A549 (cell line): ENCODE measurements at regions not wholly inside any gene's neighbourhood (a gene's known extent, or its start where the extent isn't known, plus 50 kb on each side); places are given as distances from the start of the nearest gene placed in this dataset.

Experiments used
- ATAC-seq, 2 experiments: fragments of 200-7000 bp in 1 of 2; fragments of >200 bp in 1 of 2; cut with Nextera tagmentation in 1 of 2; cut with Tn5 transposase in 1 of 2; 3 replicates each; pipeline versions ENCODE4 v1.8.0 to v1.9.1; 2018 to 2020; ENCODE audit warnings: mild to moderate bottlenecking in 1 of 2, moderate library complexity in 1 of 2
- CTCF ChIA-PET: fragments of 300-600 bp; sonication (Branson Sonifier 250); formaldehyde crosslinking; extraction: SDS; loops from one replicate; lab custom pipeline; 2021; ENCODE audit warnings: antibody characterized with exemption, inconsistent platforms; lab: Yijun Ruan, JAX
- POLR2A ChIA-PET: fragments of 350-600 bp; formaldehyde crosslinking; extraction: SDS; loops from one replicate; lab custom pipeline; 2021; ENCODE audit warnings: antibody characterized with exemption, inconsistent platforms; lab: Yijun Ruan, JAX
- DNase-seq, 2 experiments: peaks; one replicate each; pipeline versions ENCODE4 v3.0.0 to v3.0.0-alpha.2; 2011 to 2016; ENCODE audit warnings: low read depth in 1 of 2, low spot score in 1 of 2
- FAIRE-seq: peaks from 2 replicates; lab custom pipeline; 2011; peaks lifted over from hg19 to GRCh38; lab: Jason Lieb, UNC
- H3K27ac ChIP-seq, 2 experiments: fragments of >200 bp; sonication (Bioruptor Twin); formaldehyde crosslinking; 3 replicates each; pipeline ENCODE4 v1.5.1; 2016 to 2017
- H3K4me1 ChIP-seq: fragments of >200 bp; sonication (Bioruptor Twin); formaldehyde crosslinking; 3 replicates; pipeline ENCODE4 v1.6.1; 2016
- H3K4me2 ChIP-seq: fragments of >200 bp; sonication (Bioruptor Twin); formaldehyde crosslinking; 3 replicates; pipeline ENCODE4 v1.6.1; 2016
- H3K4me3 ChIP-seq: fragments of >200 bp; sonication (Bioruptor Twin); formaldehyde crosslinking; 3 replicates; pipeline ENCODE4 v1.5.1; 2016
- H3K9me3 ChIP-seq: fragments of >200 bp; sonication (Bioruptor Twin); formaldehyde crosslinking; 3 replicates; pipeline ENCODE4 v1.6.1; 2016
- BCL3 ChIP-seq: fragments of >200 bp; sonication (Bioruptor Twin); formaldehyde crosslinking; IDR thresholded peaks from 3 replicates; pipeline ENCODE4 v1.6.1; 2016
- CBX2 ChIP-seq: fragments of 200-600 bp; sonication (generic); IDR thresholded peaks from 2 replicates; pipeline ENCODE4 v1.6.1; 2016; ENCODE audit warnings: low read depth, mild to moderate bottlenecking, borderline replicate concordance
- CBX8 ChIP-seq: fragments of 200-600 bp; sonication (generic); IDR thresholded peaks from 2 replicates; pipeline ENCODE4 v1.6.1; 2016
- CHD4 ChIP-seq: fragments of 200-600 bp; sonication (generic); IDR thresholded peaks from 2 replicates; pipeline ENCODE4 v1.6.1; 2016; ENCODE audit warnings: antibody characterized with exemption, mild to moderate bottlenecking, borderline replicate concordance
- EHF ChIP-seq: fragments of 250-450 bp; sonication (Bioruptor Pico); IDR thresholded peaks from 2 replicates; pipeline ENCODE4 v1.5.0; 2020; ENCODE audit warnings: mild to moderate bottlenecking
- EHMT2 ChIP-seq: fragments of 200-600 bp; sonication (generic); IDR thresholded peaks from 2 replicates; pipeline ENCODE4 v1.6.1; 2016; ENCODE audit warnings: antibody characterized with exemption, low read depth, mild to moderate bottlenecking, moderate library complexity
- FOSL2 ChIP-seq, 2 experiments: fragments of 450-650 bp in 1 of 2; fragments of >200 bp in 1 of 2; sonication (Bioruptor Twin) in 1 of 2; formaldehyde crosslinking; IDR thresholded peaks; 2 replicates each; pipeline versions ENCODE4 v1.5.0 to v1.6.1; 2016 to 2020; ENCODE audit warnings: mild to moderate bottlenecking in 1 of 2, moderate library complexity in 1 of 2
- HMGXB4 ChIP-seq: fragments of 250-450 bp; sonication (Bioruptor Pico); IDR thresholded peaks from 2 replicates; pipeline ENCODE4 v1.5.0; 2021; ENCODE audit warnings: mild to moderate bottlenecking, moderate library complexity, borderline replicate concordance
- JUN ChIP-seq, 2 experiments: fragments of >200 bp; sonication (Bioruptor Twin); formaldehyde crosslinking; IDR thresholded peaks; 2 replicates in 1 of 2; 3 replicates in 1 of 2; pipeline ENCODE4 v1.6.1; 2016 to 2017
- MAX ChIP-seq: IDR thresholded peaks from 2 replicates; pipeline ENCODE4 v1.6.1; 2012
- NR3C1 ChIP-seq: fragments of >200 bp; sonication (Bioruptor Twin); formaldehyde crosslinking; IDR thresholded peaks from 3 replicates; pipeline ENCODE4 v1.6.1; 2017
- PBX3 ChIP-seq: IDR thresholded peaks from 2 replicates; pipeline ENCODE4 v1.6.1; 2012
- PHF8 ChIP-seq: fragments of 200-600 bp; sonication (generic); IDR thresholded peaks from 2 replicates; pipeline ENCODE4 v1.6.1; 2016; ENCODE audit warnings: low read depth, mild to moderate bottlenecking, antibody characterized with exemption, moderate library complexity, borderline replicate concordance
- POLR2AphosphoS2 ChIP-seq: conservative IDR thresholded peaks from 2 replicates; pipeline ENCODE4 v1.6.1; 2012; ENCODE audit warnings: low read length, improper control_type of control experiment, inconsistent platforms
- RAD21 ChIP-seq, 2 experiments: fragments of >200 bp in 1 of 2; sonication (Bioruptor Twin) in 1 of 2; formaldehyde crosslinking in 1 of 2; IDR thresholded peaks in 1 of 2; conservative IDR thresholded peaks in 1 of 2; 2 replicates in 1 of 2; 3 replicates in 1 of 2; pipeline ENCODE4 v1.6.1; 2012 to 2018; ENCODE audit warnings: inconsistent platforms in 1 of 2
- RFX5 ChIP-seq: fragments of 450-650 bp; IDR thresholded peaks from 2 replicates; pipeline ENCODE4 v1.7.1; 2014; ENCODE audit warnings: antibody characterized with exemption, mild to moderate bottlenecking, moderate library complexity
- RNF2 ChIP-seq: fragments of 200-600 bp; sonication (generic); IDR thresholded peaks from 2 replicates; pipeline ENCODE4 v1.6.1; 2016; ENCODE audit warnings: low read depth, mild to moderate bottlenecking, antibody characterized with exemption, moderate library complexity, borderline replicate concordance
- SREBF2 ChIP-seq: fragments of 450-650 bp; IDR thresholded peaks from 2 replicates; pipeline ENCODE4 v1.6.1; 2014; ENCODE audit warnings: mild to moderate bottlenecking, moderate library complexity
- TFCP2L1 ChIP-seq: fragments of 250-450 bp; sonication (Bioruptor Pico); IDR thresholded peaks from 2 replicates; pipeline ENCODE4 v1.5.0; 2021; ENCODE audit warnings: mild to moderate bottlenecking
- USF2 ChIP-seq: fragments of 450-650 bp; IDR thresholded peaks from 2 replicates; pipeline ENCODE4 v1.6.1; 2014; ENCODE audit warnings: antibody characterized with exemption
- ZC3H11A ChIP-seq: fragments of 450-650 bp; IDR thresholded peaks from 2 replicates; pipeline ENCODE4 v1.6.1; 2014; ENCODE audit warnings: antibody characterized with exemption, mild to moderate bottlenecking
- ZFP36 ChIP-seq: fragments of 450-650 bp; IDR thresholded peaks from 2 replicates; pipeline ENCODE4 v1.6.1; 2014; ENCODE audit warnings: borderline replicate concordance; ENCODE audit not compliant: partially characterized antibody
- ZNF302 ChIP-seq: fragments of 250-450 bp; sonication (Bioruptor Pico); IDR thresholded peaks from 2 replicates; pipeline ENCODE4 v1.9.0; 2021; ENCODE audit warnings: inconsistent platforms, mild to moderate bottlenecking, moderate library complexity
- WGBS: methylation state at CpG from one replicate; pipeline ENCODE4 v1.1.6; 2017; ENCODE audit errors: missing lambda C conversion rate; 5-methylcytosine and 5-hydroxymethylcytosine counted together

GRCh38 chr4:42344309-42344708, 53.0 kb upstream of the SHISA3 start:
- WGBS: 36% methylated on average over 5 of the region's 8 CpGs
- POLR2A ChIA-PET: no interaction called here
- ATAC-seq (no peak), FAIRE-seq (no peak), DNase-seq (no peak)
- CTCF ChIA-PET: no interaction called here
- TF ChIP-seq RAD21 (conservative IDR thresholded peaks at IDR 0.05 in 1 of 2, IDR thresholded peaks at IDR 0.05 in 1 of 2): no peak
- no peak for TF ChIP-seq NR3C1
- TF ChIP-seq CBX2: no peak
- no peak for TF ChIP-seq EHMT2
- TF ChIP-seq HMGXB4: no peak
- TF ChIP-seq TFCP2L1 (CRISPR knock-in tag): no peak
- TF ChIP-seq RNF2: no peak
- no peak for TF ChIP-seq CHD4
- TF ChIP-seq FOSL2 (IDR thresholded peaks at IDR 0.05): no peak
- TF ChIP-seq FOSL2 (CRISPR knock-in tag; IDR thresholded peaks at IDR 0.05): no peak
- no peak for TF ChIP-seq BCL3
- no peak for TF ChIP-seq POLR2AphosphoS2
- TF ChIP-seq ZC3H11A: no peak
- TF ChIP-seq PBX3: no peak
- TF ChIP-seq MAX: no peak
- TF ChIP-seq JUN (IDR thresholded peaks at IDR 0.05): no peak
- no peak for TF ChIP-seq USF2
- TF ChIP-seq ZNF302 (CRISPR knock-in tag): no peak
- no peak overlapping the region for H3K4me3 ChIP-seq
- H3K4me1 ChIP-seq: no peaks in the 10 kb centered on the region
- H3K4me2 ChIP-seq: no peak overlapping the region
- H3K9me3 ChIP-seq: no peaks in the 10 kb centered on the region
- H3K27ac ChIP-seq: no peak overlapping the region

GRCh38 chr4:42344749-42345148, 52.5 kb upstream of the SHISA3 start:
- TF ChIP-seq ZFP36: no peak
- no peak for TF ChIP-seq TFCP2L1 (CRISPR knock-in tag)
- TF ChIP-seq EHF (CRISPR knock-in tag): no peak
- TF ChIP-seq RFX5: no peak
- no peak for TF ChIP-seq SREBF2
- no peak for TF ChIP-seq USF2
- no peak for TF ChIP-seq CBX8
- no peak for TF ChIP-seq PHF8
- no peak for ATAC-seq
- no peak for DNase-seq
- 61% methylated on average over 2 of the region's 2 CpGs for WGBS
- no peak for FAIRE-seq
- no peak overlapping the region for H3K4me2 ChIP-seq
- no peaks in the 10 kb centered on the region for H3K9me3 ChIP-seq
- H3K4me3 ChIP-seq: no peak overlapping the region
- no peaks in the 10 kb centered on the region for H3K4me1 ChIP-seq
- CTCF ChIA-PET: interaction anchor here (1.2 kb wide), 1 partner anchor 26 kb away, joined by 3 read pairs; no protein-coding TSS in a partner anchor
- POLR2A ChIA-PET: no interaction called here
- H3K27ac ChIP-seq: no peak overlapping the region
